Panc1 (cell line): ENCODE measurements at regions not wholly inside any gene's neighbourhood (a gene's known extent, or its start where the extent isn't known, plus 50 kb on each side); places are given as distances from the start of the nearest gene placed in this dataset.

Source experiments
- ATAC-seq: fragments of 200-7000 bp; cut with Tn5 transposase; 2 replicates; pipeline ENCODE4 v1.9.1; 2020; ENCODE audit warnings: mild to moderate bottlenecking, moderate library complexity
- BruUV-seq: library from RNA; stranded (reverse); fragments of 400-500 nt; replicated peaks from 2 replicates; lab custom pipeline; 2021; lab: Mats Ljungman, UMichigan
- CTCF ChIA-PET: fragments of 300-600 bp; sonication (Branson Sonifier 250); formaldehyde crosslinking; loops from one replicate; lab custom pipeline; 2022; ENCODE audit warnings: antibody characterized with exemption; lab: Charles Lee
- POLR2A ChIA-PET: fragments of 300-600 bp; sonication (Branson Sonifier 250); formaldehyde crosslinking; loops from one replicate; lab custom pipeline; 2022; ENCODE audit warnings: antibody characterized with exemption; lab: Charles Lee
- DNase-seq: peaks from one replicate; pipeline ENCODE4 v3.0.0-alpha.2; 2010; ENCODE audit warnings: low read depth, low spot score
- H3K27ac ChIP-seq: 2 replicates; pipeline ENCODE4 v1.5.1; 2011; ENCODE audit warnings: mild to moderate bottlenecking, low read length, inconsistent platforms
- H3K27me3 ChIP-seq: fragments of 200-500 bp; sonication (Bioruptor generic); 2 replicates; pipeline ENCODE4 v1.6.0; 2014; ENCODE audit warnings: low read length, inconsistent platforms; ENCODE audit not compliant: control insufficient read depth, insufficient read depth
- H3K36me3 ChIP-seq: fragments of 200-500 bp; sonication (Bioruptor generic); 2 replicates; pipeline ENCODE4 v1.5.1; 2014; ENCODE audit warnings: inconsistent platforms, mild to moderate bottlenecking, low read length, moderate library complexity; ENCODE audit not compliant: control insufficient read depth, insufficient read depth
- H3K4me1 ChIP-seq: 2 replicates; pipeline ENCODE4 v1.5.1; 2011; ENCODE audit warnings: inconsistent platforms, mild to moderate bottlenecking, low read length, moderate library complexity; ENCODE audit not compliant: control insufficient read depth, insufficient read depth
- H3K4me3 ChIP-seq, 2 experiments: 2 replicates each; pipeline ENCODE4 v1.5.1; 2011 to 2012; ENCODE audit warnings: low read depth in 2 of 2, low read length in 2 of 2, mild to moderate bottlenecking in 2 of 2, inconsistent platforms in 1 of 2, moderate library complexity in 1 of 2
- H3K9me3 ChIP-seq: fragments of 200-500 bp; sonication (Bioruptor generic); 2 replicates; pipeline ENCODE4 v1.5.1; 2014; ENCODE audit warnings: low read depth, mild to moderate bottlenecking, inconsistent platforms, low read length, moderate library complexity; ENCODE audit not compliant: control insufficient read depth, insufficient read depth
- POLR2AphosphoS5 ChIP-seq: IDR thresholded peaks from 2 replicates; pipeline ENCODE4 v1.6.1; 2012; ENCODE audit warnings: mild to moderate bottlenecking, low read depth, low read length, moderate library complexity
- REST ChIP-seq, 2 experiments: IDR thresholded peaks; 2 replicates each; pipeline ENCODE4 v1.6.1; 2011 to 2012; ENCODE audit warnings: low read depth in 2 of 2, control low read depth in 1 of 2, low read length in 1 of 2, mild to moderate bottlenecking in 1 of 2, moderate library complexity in 1 of 2; ENCODE audit not compliant: insufficient read depth in 1 of 2
- SIN3A ChIP-seq: IDR thresholded peaks from 2 replicates; pipeline ENCODE4 v1.6.1; 2012; ENCODE audit warnings: low read depth, mild to moderate bottlenecking, low read length, moderate library complexity, borderline replicate concordance; ENCODE audit not compliant: insufficient read depth
- TCF7L2 ChIP-seq: IDR thresholded peaks from 2 replicates; pipeline ENCODE4 v1.6.1; 2011; ENCODE audit warnings: mild to moderate bottlenecking, low read depth, low read length, inconsistent platforms
- in situ Hi-C: cut with HindIII; loops from 2 replicates; pipeline ENCODE4 v1.10.0; 2016; ENCODE audit warnings: low sequenced_read_pairs, low pct_unique_long_range_greater_than_20kb
- intact Hi-C: fragments of 100-400 bp; cut with micrococcal nuclease; formaldehyde crosslinking; loops from one replicate; pipeline ENCODE4 v1.10.0; 2022; ENCODE audit not compliant: unreplicated experiment
- TF ChIP-seq, protein P1 (sequence below): fragments of 450-650 bp; IDR thresholded peaks from 2 replicates; pipeline ENCODE4 v1.5.1; 2017; ENCODE audit warnings: mild to moderate bottlenecking

DNA sequence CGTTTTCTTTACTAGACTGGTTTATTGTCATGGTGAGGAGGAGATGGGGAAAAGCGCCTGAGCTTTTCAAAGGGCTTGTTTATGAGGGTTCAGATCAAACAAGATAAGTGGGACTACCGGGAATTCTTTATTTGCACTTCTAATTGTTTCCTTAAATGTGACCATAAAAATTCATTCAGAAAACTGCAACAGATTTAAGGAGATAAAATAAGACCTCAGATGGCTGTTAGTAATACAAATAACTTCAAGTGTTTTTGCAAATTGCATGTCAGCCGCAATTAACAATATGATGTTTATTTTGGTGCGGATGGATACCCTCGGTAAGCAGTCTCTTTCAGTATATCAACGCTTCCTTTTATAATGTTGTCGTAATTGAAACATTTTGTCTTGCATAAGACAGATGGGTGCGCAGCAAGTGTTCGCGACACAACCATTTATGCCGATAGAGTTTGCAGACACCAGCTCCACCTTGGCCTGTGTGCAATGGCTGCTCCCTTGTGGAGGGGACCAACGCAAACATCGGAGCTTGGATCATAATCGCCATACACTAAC is 151.0 kb downstream of the C4orf33 start:
- no peaks in the 10 kb centered on the region for H3K36me3 ChIP-seq
- CTCF ChIA-PET = no interaction called here
- DNase-seq (no peak), ATAC-seq (no peak)
- no peak for TF ChIP-seq POLR2AphosphoS5
- no peak for TF ChIP-seq REST (IDR thresholded peaks at IDR 0.05; ENCODE audit: insufficient read depth in 1 of 2, low read depth in 2 of 2, low read length in 1 of 2)
- no peak for TF ChIP-seq SIN3A
- TF ChIP-seq TCF7L2 = no peak
- TF ChIP-seq, protein P1, sequence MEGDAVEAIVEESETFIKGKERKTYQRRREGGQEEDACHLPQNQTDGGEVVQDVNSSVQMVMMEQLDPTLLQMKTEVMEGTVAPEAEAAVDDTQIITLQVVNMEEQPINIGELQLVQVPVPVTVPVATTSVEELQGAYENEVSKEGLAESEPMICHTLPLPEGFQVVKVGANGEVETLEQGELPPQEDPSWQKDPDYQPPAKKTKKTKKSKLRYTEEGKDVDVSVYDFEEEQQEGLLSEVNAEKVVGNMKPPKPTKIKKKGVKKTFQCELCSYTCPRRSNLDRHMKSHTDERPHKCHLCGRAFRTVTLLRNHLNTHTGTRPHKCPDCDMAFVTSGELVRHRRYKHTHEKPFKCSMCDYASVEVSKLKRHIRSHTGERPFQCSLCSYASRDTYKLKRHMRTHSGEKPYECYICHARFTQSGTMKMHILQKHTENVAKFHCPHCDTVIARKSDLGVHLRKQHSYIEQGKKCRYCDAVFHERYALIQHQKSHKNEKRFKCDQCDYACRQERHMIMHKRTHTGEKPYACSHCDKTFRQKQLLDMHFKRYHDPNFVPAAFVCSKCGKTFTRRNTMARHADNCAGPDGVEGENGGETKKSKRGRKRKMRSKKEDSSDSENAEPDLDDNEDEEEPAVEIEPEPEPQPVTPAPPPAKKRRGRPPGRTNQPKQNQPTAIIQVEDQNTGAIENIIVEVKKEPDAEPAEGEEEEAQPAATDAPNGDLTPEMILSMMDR = no peak
- H3K4me1 ChIP-seq = no peaks in the 10 kb centered on the region
- H3K27ac ChIP-seq = no peak overlapping the region
- BruUV-seq = no TSS peak
- H3K9me3 ChIP-seq = no peaks in the 10 kb centered on the region
- intact Hi-C loops = no loop called here
- H3K27me3 ChIP-seq = no peaks in the 10 kb centered on the region
- POLR2A ChIA-PET = no interaction called here
- H3K4me3 ChIP-seq = no peak overlapping the region
- in situ Hi-C loops = no loop called here

- Histone ChIP-seq H3K27me3 (no peaks in the 10 kb centered on the region), H3K4me1 (no peaks in the 10 kb centered on the region), H3K27ac (no peak overlapping the region), H3K9me3 (no peaks in the 10 kb centered on the region), H3K36me3 (no peaks in the 10 kb centered on the region), H3K4me3 (no peak overlapping the region)
- TF ChIP-seq REST (IDR thresholded peaks at IDR 0.05; ENCODE audit: insufficient read depth in 1 of 2, low read depth in 2 of 2, low read length in 1 of 2) (no peak), TCF7L2 (no peak), SIN3A (no peak), POLR2AphosphoS5 (no peak)
- TF ChIP-seq, protein P1 = no peak
- in situ Hi-C loops = no loop called here
- intact Hi-C loops = no loop called here
- ATAC-seq = no peak
- POLR2A ChIA-PET = no interaction called here
- DNase-seq = no peak
- BruUV-seq = no TSS peak
- CTCF ChIA-PET = no interaction called here
These were observed 152.7 kb downstream of the C4orf33 start for GRCh38 chr4:129248621-129249020.
